Uterus (tissue), 2 donors: ENCODE measurements at regions not wholly inside any gene's neighbourhood (a gene's known extent, or its start where the extent isn't known, plus 50 kb on each side); places are given as distances from the start of the nearest gene placed in this dataset.

Experiments
- POLR2A ChIP-seq, 2 donors: fragments of 450-650 bp; IDR thresholded peaks; one replicate each; pipeline ENCODE4 v1.6.1; 2016; ENCODE audit warnings: antibody characterized with exemption in 2 of 2, mild to moderate bottlenecking in 1 of 2, moderate library complexity in 1 of 2
- TF ChIP-seq, protein P1 (sequence below), 4 experiments: fragments of 200-600 bp in 2 of 4; fragments of 450-650 bp in 2 of 4; sonication (generic) in 2 of 4; IDR thresholded peaks; one replicate each; pipeline ENCODE4 v1.5.1; 2016 to 2019; ENCODE audit warnings: antibody characterized with exemption in 4 of 4, mild to moderate bottlenecking in 2 of 4, moderate library complexity in 1 of 4

DNA sequence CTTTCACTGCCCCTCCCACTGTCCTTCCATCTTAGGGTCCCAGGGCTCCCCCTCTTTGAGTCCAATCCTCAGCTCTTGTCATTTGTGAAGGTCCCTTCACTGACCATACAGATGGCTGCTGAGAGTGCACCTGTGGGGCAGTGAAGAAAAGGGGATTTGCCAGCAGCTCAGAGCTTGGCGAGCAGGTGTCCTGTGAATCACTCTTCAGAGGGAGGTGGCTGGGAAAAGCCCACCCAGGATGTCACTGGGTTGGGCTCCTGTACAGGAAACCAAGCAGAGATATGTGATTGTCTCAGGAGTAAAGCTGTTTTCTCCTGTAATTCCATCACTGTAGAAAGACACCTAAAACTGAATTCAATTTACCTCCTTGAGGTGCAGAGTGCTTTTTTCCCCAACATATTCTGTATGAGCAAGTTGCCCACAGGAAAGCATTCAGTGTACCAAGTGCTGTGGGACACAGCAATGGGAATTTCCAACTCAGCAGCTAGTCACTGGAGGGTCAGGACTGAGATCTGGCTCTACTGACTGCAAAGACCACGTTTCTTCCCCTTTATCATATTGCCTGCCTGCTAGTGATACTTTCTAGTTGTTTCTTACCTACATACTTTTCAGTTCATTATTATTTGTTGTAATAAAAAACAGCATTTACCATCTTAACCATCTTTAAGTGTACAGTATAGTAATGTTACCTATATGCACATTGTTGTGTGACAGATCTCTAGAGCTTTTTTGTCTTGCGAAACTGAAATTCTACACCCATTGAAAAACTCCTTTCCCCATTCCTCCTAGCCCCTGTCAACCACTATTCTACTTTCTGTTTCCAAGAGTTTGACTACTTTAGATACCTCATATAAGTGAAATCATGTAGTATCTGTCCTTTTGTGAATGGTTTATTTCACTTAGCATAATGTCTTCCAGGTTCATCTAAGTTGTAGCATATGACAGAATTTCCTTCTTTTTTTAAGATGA lies 239.1 kb downstream of the TSN start:
- TF ChIP-seq, protein P1, sequence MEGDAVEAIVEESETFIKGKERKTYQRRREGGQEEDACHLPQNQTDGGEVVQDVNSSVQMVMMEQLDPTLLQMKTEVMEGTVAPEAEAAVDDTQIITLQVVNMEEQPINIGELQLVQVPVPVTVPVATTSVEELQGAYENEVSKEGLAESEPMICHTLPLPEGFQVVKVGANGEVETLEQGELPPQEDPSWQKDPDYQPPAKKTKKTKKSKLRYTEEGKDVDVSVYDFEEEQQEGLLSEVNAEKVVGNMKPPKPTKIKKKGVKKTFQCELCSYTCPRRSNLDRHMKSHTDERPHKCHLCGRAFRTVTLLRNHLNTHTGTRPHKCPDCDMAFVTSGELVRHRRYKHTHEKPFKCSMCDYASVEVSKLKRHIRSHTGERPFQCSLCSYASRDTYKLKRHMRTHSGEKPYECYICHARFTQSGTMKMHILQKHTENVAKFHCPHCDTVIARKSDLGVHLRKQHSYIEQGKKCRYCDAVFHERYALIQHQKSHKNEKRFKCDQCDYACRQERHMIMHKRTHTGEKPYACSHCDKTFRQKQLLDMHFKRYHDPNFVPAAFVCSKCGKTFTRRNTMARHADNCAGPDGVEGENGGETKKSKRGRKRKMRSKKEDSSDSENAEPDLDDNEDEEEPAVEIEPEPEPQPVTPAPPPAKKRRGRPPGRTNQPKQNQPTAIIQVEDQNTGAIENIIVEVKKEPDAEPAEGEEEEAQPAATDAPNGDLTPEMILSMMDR (IDR thresholded peaks at IDR 0.05): no peak
- no peak for TF ChIP-seq POLR2A (IDR thresholded peaks at IDR 0.05)
